Natural killer cell (primary cell): ENCODE measurements at regions not wholly inside any gene's neighbourhood (a gene's known extent, or its start where the extent isn't known, plus 50 kb on each side); places are given as distances from the start of the nearest gene placed in this dataset.

Source experiments
- ATAC-seq, 3 donors: fragments of 150-1000 bp in 2 of 3; fragments of 200-7000 bp in 1 of 3; cut with Tn5 transposase; 1 replicate in 1 of 3; 2 replicates in 2 of 3; pipeline ENCODE4 v1.10.0; 2021; ENCODE audit warnings: mild to moderate bottlenecking in 2 of 3, moderate library complexity in 2 of 3
- DNase-seq, 2 donors: peaks; one replicate each; pipeline versions ENCODE4 v3.0.0 to v3.0.0-alpha.2; 2013 to 2021; ENCODE audit warnings: mixed read lengths in 1 of 2
- H3K27ac ChIP-seq: one replicate; pipeline ENCODE4 v1.5.1; 2013; ENCODE audit warnings: mild to moderate bottlenecking, low read length
- H3K27me3 ChIP-seq: one replicate; pipeline ENCODE4 v1.6.1; 2013; ENCODE audit warnings: low read length; ENCODE audit not compliant: control insufficient read depth, insufficient read depth
- H3K36me3 ChIP-seq: one replicate; pipeline ENCODE4 v1.6.1; 2013; ENCODE audit warnings: low read length; ENCODE audit not compliant: control insufficient read depth, insufficient read depth
- H3K4me1 ChIP-seq: one replicate; pipeline ENCODE4 v1.6.1; 2013; ENCODE audit warnings: low read length; ENCODE audit not compliant: control insufficient read depth, insufficient read depth
- H3K4me3 ChIP-seq: one replicate; pipeline ENCODE4 v1.5.1; 2013; ENCODE audit warnings: low read length
- H3K9me3 ChIP-seq: one replicate; pipeline ENCODE4 v1.6.1; 2013; ENCODE audit warnings: low read length; ENCODE audit not compliant: control insufficient read depth, insufficient read depth
- H3K27ac Mint-ChIP-seq, 2 donors: one replicate each; pipeline ENCODE4 v1.8.0; 2022; ENCODE audit warnings: mild to moderate bottlenecking in 2 of 2, mixed read lengths in 2 of 2, moderate library complexity in 1 of 2
- H3K27me3 Mint-ChIP-seq, 2 donors: one replicate each; pipeline ENCODE4 v1.8.0; 2022; ENCODE audit warnings: low read depth in 2 of 2, mixed read lengths in 2 of 2
- H3K36me3 Mint-ChIP-seq: one replicate; pipeline ENCODE4 v1.8.0; 2022; ENCODE audit warnings: mixed read lengths
- H3K4me1 Mint-ChIP-seq, 2 donors: one replicate each; pipeline ENCODE4 v1.8.0; 2022; ENCODE audit warnings: mixed read lengths in 2 of 2
- H3K4me3 Mint-ChIP-seq: one replicate; pipeline ENCODE4 v1.8.0; 2022; ENCODE audit warnings: mild to moderate bottlenecking, moderate library complexity, mixed read lengths
- H3K9me3 Mint-ChIP-seq, 2 donors: one replicate each; pipeline ENCODE4 v1.8.0; 2022; ENCODE audit warnings: mixed read lengths in 2 of 2
- CTCF ChIP-seq: fragments of 200-600 bp; IDR thresholded peaks from one replicate; pipeline ENCODE4 v1.8.0; 2022; ENCODE audit warnings: antibody characterized with exemption
- WGBS: methylation state at CpG from one replicate; pipeline ENCODE4 v1.1.7; 2013; ENCODE audit warnings: missing lambda C conversion rate; ENCODE audit not compliant: insufficient coverage; 5-methylcytosine and 5-hydroxymethylcytosine counted together
- intact Hi-C: fragments of 100-400 bp; cut with micrococcal nuclease; formaldehyde crosslinking; loops from one replicate; pipeline ENCODE4 v1.14.2; 2022

- peaks cover 38% of the 10 kb centered on the region for H3K36me3 Mint-ChIP-seq
Measured at GRCh38 chr9:99549441-99549840, 272.2 kb upstream of the NR4A3 start.

GRCh38 chr9:99555792-99556191, 265.9 kb upstream of the NR4A3 start:
- Mint-ChIP-seq H3K4me1 (no peaks in the 10 kb centered on the region), H3K27ac (no peak overlapping the region), H3K4me3 (no peak overlapping the region), H3K27me3 (peaks cover 17 to 34% of the 10 kb centered on the region in 2 donors), H3K36me3 (peaks cover 32% of the 10 kb centered on the region), H3K9me3 (peaks cover 10 to 13% of the 10 kb centered on the region in 2 donors)
- no peak for DNase-seq
- Histone ChIP-seq H3K27ac (no peak overlapping the region), H3K36me3 (no peaks in the 10 kb centered on the region), H3K9me3 (no peaks in the 10 kb centered on the region), H3K27me3 (no peaks in the 10 kb centered on the region), H3K4me3 (no peak overlapping the region), H3K4me1 (no peaks in the 10 kb centered on the region)
- intact Hi-C loops: no loop called here
- 88% methylated on average over 3 of the region's 4 CpGs for WGBS
- no peak for ATAC-seq
- TF ChIP-seq CTCF: no peak

More at GRCh38 chr9:99549441-99549840, 272.2 kb upstream of the NR4A3 start:
- H3K27ac ChIP-seq: no peak overlapping the region
- no peak overlapping the region for H3K4me3 Mint-ChIP-seq
- H3K4me1 ChIP-seq: no peaks in the 10 kb centered on the region
- intact Hi-C loops: no loop called here
- H3K27me3 Mint-ChIP-seq: peaks cover 23 to 58% of the 10 kb centered on the region in 2 donors
- TF ChIP-seq CTCF: no peak
- H3K9me3 ChIP-seq: no peaks in the 10 kb centered on the region
- no peak overlapping the region for H3K4me3 ChIP-seq
- no peak overlapping the region for H3K27ac Mint-ChIP-seq
- H3K4me1 Mint-ChIP-seq: no peaks in the 10 kb centered on the region
- H3K9me3 Mint-ChIP-seq: peaks cover 11 to 17% of the 10 kb centered on the region in 2 donors
- ATAC-seq (no peak), DNase-seq (no peak)
- no peaks in the 10 kb centered on the region for H3K27me3 ChIP-seq
- no peaks in the 10 kb centered on the region for H3K36me3 ChIP-seq

GRCh38 chr9:99556998-99557397, 264.7 kb upstream of the NR4A3 start:
- Mint-ChIP-seq H3K4me3 (no peak overlapping the region), H3K4me1 (no peaks in the 10 kb centered on the region), H3K9me3 (peaks cover 7% of the 10 kb centered on the region in 2 donors), H3K27me3 (peaks cover 11 to 24% of the 10 kb centered on the region in 2 donors), H3K27ac (no peak overlapping the region), H3K36me3 (peaks cover 21% of the 10 kb centered on the region)
- Histone ChIP-seq H3K4me1 (no peaks in the 10 kb centered on the region), H3K27ac (no peak overlapping the region), H3K9me3 (no peaks in the 10 kb centered on the region), H3K4me3 (no peak overlapping the region), H3K27me3 (no peaks in the 10 kb centered on the region), H3K36me3 (no peaks in the 10 kb centered on the region)
- ATAC-seq (no peak), DNase-seq (no peak)
- no peak for TF ChIP-seq CTCF
- intact Hi-C loops: no loop called here
- 94% methylated on average over 2 of the region's 3 CpGs for WGBS

- H3K36me3 Mint-ChIP-seq: peaks cover 13% of the 10 kb centered on the region
- intact Hi-C loops: no loop called here
- Histone ChIP-seq H3K4me3 (no peak overlapping the region), H3K27ac (no peak overlapping the region), H3K4me1 (no peaks in the 10 kb centered on the region), H3K36me3 (no peaks in the 10 kb centered on the region), H3K27me3 (no peaks in the 10 kb centered on the region), H3K9me3 (no peaks in the 10 kb centered on the region)
- DNase-seq: no peak
- TF ChIP-seq CTCF: no peak
- H3K4me1 Mint-ChIP-seq: no peaks in the 10 kb centered on the region
- H3K27ac Mint-ChIP-seq: no peak overlapping the region
- ATAC-seq: no peak
- WGBS: no CpG with 5 or more reads among the region's 2 CpGs
- no peak overlapping the region for H3K4me3 Mint-ChIP-seq
- peaks cover 6 to 16% of the 10 kb centered on the region in 2 donors for H3K27me3 Mint-ChIP-seq
- H3K9me3 Mint-ChIP-seq: peaks cover 3 to 6% of the 10 kb centered on the region in 2 donors
Measured at GRCh38 chr9:99557816-99558215, 263.9 kb upstream of the NR4A3 start.
